NCI-H82 treated with DMSO at 0.1 percent for 48 hours (cell line): ENCODE measurements at regions not wholly inside any gene's neighbourhood (a gene's known extent, or its start where the extent isn't known, plus 50 kb on each side); places are given as distances from the start of the nearest gene placed in this dataset.
"Not testable (repeated sequence)": the region's sequence is repeated elsewhere in the genome, so short reads cannot be mapped to it uniquely, and the experiment has no call there.

Experiments used
- DNase-seq: peaks from one replicate; lab custom pipeline; 2025; ENCODE audit not compliant: unreplicated experiment; lab: John Stamatoyannopoulos, UW

DNA sequence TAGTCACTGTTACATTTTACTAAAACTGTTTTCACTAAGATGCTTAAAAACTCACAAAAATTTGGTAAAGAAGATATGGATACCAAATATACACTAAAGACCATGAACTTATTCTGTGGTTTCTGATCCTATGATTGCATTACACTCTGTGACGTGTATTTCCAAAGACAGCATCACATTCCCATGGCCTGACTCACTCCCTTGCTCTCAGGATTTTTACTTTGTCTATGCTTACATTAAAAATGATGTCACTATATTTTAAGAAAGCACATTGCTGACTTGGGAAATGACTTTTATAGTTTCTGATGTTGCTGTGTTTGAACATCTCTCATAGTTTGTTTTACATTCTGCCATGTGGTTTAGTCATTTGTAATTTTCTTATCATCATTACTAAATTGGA, 327.9 kb upstream of the MAGEB18 start:
- no peak for DNase-seq

DNA sequence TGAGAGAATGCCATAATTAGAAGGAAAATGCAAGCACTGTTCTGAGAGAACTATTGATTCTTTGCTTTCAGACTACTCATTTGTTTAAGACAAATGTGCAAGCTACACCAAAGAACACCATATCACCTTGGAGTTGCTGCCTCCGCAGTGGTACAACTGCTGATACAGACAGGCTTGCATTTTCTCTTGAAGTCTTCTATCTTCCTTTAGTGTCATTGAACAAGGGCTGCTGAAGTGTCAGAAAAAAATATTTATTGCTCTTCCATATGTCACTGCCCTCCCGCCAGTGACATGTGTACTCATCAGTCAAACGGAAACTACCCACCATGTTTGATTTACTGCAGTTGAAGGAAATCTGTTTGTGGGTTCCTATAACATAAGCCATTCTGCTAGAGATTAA, 318.3 kb upstream of the MAGEB18 start:
- no peak for DNase-seq

DNA sequence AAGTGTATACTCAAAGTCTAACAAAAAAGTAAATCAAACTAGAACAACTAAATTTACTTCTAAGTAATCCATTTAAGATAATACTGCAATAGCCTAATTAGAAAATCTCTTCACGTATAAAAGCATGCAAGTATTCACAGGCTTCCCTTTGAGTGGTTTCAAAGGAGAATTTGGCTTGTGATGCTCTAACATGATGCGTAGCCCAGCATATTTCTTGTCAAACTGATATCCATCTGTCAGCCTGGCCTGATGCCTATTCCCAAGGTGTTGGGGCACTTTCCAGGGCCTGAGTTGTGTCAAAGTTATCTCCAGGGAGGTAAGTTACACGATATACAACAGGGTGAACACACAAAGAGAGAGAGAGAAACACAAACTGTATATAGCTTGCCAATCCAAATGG, 287.0 kb upstream of the MAGEB18 start:
- DNase-seq: no peak

DNA sequence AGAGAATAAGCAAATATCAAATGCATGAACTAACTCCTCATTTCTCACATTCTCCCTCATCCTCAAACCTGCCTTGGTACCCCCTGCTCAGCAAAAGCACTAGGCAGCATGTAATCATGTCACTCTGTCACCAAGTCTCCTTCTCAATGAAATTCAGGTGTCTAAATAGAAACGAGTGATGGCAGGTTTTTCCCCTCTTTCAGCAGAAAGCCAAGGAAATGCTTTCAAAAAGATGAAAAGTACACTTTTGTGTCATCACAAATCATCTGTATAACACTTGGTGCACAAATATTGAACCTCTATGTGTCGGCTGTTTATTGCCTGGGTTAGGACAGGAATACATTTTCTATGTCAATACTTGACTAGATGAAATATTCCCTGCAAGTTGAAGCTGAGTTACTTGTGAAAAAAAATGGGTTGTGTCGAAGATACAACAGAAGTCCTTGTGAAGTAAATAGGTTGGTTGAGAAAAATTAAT, 285.1 kb upstream of the MAGEB18 start:
- DNase-seq: no peak

DNA sequence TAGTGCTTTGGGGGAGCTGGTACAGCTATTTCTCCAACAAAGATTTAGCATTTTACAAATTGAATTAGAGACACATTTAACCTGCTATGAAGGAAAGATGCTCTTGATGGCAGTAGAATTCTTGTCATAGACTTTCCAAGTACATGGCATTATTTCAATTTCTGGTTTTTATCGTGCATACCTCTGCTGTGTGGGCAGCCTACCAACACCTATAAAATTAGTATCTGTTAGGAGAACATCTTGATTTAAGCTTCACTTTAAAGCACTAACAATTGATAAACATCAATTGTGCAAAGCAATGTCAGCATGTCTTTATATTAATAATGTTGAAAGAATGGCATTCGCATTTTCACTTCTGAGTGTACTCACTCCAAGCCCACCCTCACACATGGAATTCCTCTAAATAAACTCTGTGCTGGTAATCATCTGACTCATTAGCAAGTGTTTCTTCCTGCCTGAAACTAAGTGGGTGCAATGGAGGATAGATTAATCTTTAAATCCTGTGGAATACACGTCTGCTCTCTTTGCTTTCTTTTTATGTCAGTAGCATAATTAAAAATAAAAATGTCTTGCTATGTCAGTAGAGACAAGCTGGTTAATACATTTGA, 279.8 kb upstream of the MAGEB18 start:
- DNase-seq: no peak

DNA sequence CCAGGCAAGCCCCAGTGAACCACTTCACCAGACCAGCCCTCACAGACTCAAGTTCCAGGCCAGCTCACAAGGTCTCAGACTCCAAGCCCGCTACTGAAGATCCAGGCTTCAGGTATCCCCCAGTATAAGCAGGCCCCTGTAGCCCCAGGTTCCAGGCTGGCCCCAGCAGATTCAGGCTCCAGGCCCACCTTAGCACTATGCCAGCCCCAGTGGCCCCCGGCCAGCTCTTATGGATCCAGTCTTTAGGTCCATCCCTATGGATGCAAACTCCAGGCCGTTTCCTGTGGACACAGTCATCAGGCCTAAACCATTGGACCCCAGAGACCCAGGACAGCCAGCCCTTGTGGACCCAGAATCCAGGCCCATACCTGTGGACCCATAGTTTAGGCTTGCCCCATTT, 277.8 kb upstream of the MAGEB18 start:
- DNase-seq: no peak

DNA sequence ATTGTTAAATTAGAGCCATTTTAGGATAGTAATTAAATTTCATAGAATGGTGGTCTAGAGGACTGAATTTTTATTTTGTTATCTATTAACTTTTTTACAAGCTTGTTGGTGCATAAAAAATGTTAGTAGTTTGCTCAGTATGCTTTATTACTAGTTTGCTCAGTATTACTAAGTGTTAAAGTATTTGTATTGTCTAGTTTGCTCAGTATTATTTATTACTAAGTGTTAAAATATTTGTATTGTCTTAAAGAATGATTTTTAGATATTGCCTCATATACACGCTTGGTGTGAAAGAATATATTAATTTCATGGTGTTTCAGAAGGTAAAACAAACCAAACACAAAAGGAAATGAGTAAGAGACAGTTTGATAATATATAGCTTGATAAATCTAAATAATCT, 268.4 kb upstream of the MAGEB18 start:
- no peak for DNase-seq

DNA sequence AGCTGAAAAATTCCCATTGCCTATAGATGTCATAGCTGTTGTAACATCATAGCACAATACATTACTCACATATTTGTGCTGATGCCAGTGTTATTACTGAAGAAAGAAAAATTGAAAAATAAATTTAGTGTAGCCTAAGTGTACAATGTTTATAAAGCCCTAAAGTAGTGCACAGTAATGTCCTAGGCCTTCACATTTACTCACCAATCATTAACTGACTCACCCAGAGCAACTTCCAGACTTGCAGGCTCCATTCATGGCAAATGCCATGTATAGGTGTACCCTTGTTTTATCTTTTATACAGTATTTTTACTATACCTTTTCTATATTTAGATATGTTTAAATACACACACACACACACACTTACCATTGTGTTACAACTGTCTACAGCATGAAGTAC, 265.4 kb upstream of the MAGEB18 start:
- DNase-seq: no peak

DNA sequence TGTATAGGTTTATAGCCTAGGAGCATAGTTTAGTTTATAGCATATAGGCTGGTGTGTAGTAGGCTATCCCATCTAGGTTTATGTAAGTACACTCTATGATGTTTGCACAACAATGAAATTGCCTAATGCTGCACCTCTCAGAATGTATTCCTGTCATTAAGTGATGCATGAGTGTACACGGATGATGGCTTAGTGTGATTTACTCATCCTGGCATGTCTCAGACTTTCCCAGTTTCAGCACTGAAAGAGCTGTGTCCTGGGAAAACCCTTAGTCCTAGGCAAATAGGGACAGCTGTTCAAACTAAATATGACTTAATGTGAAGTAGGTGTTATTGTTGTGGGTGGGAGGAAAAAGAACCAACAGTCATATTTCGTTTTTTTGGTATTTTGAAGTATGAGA, 264.9 kb upstream of the MAGEB18 start:
- no peak for DNase-seq

DNA sequence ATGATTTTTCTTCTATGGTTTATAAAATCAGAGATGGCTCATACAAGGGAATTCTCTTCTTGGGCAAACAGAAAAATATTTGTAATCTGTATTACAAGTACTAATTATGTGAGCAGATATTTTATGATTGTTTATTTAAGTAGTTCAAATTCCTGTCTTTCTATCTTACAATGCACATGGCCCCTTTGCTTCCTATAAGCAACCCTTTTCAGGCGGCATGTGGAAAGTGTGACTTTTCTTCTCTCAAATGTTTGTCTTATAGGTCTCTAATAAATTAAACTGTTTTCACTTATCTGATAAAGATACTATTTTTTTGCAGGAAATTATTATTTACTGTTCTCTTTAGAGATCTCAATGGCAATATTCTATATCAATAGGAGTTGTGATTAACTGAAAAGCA, 259.3 kb upstream of the MAGEB18 start:
- no peak for DNase-seq

DNA sequence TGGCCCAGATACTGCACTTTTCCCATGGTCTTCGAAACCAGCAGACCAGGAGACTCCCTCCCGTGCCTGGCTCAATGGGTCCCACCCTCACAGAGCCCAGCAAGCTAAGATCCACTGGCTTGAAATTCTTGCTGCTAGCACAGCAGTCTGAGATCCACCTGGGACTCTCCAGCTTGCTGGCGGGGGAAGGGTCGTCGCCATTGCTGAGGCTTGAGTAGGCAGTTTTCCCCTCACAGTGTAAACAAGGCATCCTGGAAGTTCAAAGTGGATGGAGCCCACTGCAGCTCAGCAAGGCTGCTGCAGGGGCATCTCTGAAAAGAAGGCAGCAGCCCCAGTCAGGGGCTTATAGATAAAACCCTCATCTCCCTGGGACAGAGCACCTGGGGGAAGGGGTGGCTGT, 255.6 kb upstream of the MAGEB18 start:
- DNase-seq: not testable (repeated sequence)

DNA sequence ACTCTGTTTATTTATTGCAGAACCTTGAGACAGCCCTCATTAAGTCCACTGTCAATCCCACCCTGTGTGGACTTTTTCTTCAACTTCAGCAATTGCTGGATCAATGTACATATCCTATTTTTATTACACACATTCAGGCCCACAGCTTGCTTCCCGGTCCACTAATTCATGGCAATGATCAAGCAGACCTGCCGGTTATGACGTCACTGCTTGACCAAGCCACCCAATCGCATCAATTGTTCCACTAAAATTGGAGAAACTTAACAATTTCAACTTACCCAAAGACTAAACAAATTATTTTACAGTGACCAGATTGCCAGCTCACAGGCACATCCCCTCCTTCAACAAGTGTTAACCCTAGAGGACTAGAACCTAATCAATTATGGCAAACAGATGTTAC, 240.4 kb upstream of the MAGEB18 start:
- DNase-seq: no peak

DNA sequence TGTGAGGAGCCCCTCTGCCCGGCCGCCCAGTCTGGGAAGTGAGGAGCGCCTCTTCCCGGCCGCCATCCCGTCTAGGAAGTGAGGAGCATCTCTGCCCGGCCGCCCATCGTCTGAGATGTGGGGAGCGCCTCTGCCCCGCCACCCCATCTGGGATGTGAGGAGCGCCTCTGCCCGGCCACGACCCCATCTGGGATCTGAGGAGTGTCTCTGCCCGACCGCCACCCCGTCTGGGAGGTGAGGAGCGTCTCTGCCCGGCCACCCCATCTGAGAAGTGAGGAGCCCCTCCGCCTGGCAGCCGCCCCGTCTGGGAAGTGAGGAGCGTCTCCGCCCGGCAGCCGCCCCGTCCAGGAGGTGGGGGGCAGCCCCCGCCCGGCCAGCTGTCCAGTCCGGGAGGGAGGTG, 232.4 kb upstream of the MAGEB18 start:
- not testable (repeated sequence) for DNase-seq

DNA sequence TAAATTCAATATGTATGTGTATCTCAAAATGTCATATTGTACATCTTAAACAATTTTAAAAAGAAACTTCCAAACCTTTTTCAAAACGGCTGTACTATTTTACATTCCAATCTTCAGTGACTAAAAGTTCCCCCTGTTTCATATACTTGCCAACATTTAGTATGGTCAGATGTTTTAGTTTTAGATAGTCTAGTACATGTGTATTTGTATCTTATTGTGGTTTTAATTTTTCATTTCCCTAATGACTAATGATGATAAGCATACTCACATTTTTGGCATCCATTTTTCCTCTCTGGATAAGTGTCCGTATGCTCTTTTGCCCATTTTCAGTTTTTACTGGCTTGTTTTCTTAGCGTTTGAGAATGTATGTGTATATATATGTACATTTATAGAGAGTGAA, 212.2 kb upstream of the MAGEB18 start:
- DNase-seq: no peak

DNA sequence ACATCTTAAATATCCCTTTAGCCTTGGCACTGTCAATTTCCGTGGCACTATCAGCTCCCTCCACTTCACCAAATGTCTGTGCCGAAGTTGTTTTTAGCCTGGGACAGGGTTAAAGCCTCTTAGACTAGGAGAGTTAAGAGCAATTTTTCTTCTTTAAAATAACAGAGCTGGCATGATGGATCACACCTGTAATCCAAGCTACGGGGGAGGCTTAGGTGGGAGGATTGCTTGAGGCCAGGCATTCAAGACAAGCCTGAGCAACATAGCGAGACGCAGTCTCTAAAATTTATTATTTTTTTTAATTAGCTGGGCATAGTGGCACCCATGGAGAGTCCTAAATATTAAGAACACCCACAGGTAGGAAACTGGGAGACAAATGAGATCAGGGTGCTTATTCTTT, 209.8 kb upstream of the MAGEB18 start:
- no peak for DNase-seq

DNA sequence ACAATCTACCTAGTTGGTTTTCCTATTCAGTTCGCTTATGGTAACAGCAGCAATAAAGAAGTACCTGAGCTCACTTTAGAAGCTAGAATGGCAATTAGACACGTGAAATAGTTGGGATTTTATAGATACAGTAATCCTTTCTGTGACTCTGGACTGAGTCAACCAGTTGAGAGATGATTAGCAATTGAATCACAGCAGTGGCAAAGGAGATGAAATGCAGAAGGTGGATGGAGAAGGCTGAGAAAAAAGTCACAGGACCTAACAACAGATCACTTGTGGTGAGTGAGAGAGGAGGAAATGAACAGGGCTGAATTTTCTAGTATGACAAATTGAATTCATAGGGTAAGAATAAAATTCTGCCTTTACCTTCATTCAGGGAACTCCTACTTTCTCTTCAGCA, 197.1 kb upstream of the MAGEB18 start:
- DNase-seq: no peak

DNA sequence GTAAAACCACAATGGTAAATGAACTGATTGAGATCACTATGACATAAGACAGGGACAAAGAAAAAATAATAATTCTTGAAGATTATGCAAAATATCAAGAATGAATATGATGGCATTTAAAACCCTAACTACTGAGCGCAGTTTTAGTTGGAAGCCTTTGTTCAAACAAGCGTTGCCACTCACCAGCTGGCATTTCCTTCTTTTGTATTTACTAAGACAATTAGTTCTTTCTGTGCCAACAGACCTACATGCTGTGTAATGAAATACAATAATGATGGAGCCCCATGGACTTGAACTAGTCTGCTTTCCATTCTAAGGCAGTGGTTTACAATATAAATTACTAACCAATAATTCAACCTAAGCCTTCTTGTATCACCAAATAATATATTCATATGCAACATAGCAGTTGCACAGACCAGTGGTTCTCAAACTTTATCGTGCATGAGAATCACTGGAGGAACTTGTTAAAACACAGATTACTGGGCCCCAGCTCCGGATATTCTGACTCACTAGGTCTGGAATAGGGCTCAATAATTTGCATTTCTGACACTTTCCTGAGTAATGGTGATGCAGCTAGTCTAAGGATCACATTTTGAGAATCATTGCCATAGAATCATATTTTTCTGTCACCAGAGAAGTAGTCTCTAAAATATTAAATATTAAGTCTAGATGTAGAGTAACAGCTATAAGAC, 196.4 kb upstream of the MAGEB18 start:
- DNase-seq: no peak

DNA sequence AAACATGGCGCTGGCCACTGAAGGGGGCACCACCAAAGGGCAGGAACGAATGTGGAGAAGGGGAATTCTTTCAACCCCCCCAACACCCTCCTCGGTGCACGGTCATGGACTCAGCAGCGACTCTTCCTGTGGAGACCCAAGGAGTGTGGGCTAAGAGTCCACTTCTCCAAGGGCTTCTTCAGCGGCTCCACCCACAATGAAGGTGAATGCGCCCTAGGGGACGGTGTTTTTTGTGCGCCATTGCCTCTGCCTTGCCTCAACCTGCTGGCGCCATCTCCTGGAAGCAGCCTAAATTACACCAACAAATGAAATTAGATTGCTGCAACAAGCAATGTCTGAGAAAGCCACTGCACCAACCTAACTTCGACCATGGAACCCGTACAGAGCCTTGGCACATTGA, 169.2 kb upstream of the MAGEB18 start:
- no peak for DNase-seq

DNA sequence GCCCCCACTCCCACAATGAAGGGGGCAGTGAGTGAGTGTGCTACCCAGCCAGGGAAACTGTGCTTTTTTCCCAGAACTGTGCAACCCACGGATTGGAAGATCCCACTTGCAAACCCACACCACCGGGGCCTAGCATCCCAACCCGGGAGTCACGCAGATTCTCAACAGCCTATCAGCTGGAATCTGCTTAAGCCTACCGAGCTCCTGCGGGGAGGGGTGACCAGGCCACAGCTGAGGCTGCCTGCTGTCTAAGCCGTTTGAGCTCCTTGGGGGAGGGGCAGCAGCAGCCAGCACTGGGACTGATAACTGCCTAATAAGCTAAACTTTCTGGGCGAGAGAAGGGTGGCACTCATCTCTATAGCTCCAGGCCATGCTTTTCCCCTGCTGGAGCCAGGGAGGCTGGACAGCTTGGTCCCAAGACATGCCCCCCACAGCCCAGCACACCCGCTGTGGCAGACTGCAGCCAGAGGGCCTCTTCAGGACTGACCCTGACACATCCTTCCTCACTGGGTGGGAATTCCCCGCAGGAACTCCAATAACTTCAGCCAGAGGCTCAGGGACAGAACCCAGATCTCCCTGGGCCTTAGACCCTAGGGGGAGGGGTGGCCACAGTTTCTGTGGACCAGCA, 161.3 kb upstream of the MAGEB18 start:
- DNase-seq: peak; percentile 65

DNA sequence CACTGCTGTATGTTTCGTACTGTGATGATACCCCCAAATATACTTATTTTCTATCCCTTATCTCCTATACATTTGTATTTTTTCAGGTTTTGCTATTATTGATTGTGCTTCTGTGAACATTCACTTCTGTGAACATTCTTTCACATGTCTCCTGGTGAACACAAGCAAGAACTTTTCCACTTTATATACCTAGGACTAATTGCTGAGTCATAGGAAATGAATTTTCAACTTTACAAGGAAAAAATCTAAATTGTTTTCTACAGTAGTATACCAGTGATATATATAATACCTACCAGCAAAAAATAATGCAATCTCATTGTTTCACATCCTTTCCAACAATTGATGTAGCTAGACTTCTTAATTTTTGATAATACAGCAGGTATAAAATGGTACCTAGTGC, 139.5 kb upstream of the MAGEB18 start:
- DNase-seq: no peak

DNA sequence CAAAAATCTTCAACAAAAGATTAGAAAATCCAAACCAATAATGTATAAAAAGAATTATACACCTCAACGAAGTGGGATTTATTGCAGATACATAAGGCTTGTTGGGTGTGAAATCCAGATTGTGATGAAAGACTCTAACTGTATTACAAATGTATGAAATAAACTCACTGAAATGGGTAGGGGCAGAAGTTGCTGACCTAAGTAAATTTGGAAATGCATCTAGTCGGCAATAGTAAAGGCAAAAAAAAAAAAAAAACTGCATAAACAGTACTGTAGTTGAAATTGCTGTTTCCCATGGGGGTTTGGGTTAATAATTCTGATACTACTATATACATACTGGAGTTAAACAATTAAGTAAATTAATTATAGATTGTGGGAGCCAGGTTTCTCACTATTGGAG, 130.7 kb upstream of the MAGEB18 start:
- DNase-seq: no peak

DNA sequence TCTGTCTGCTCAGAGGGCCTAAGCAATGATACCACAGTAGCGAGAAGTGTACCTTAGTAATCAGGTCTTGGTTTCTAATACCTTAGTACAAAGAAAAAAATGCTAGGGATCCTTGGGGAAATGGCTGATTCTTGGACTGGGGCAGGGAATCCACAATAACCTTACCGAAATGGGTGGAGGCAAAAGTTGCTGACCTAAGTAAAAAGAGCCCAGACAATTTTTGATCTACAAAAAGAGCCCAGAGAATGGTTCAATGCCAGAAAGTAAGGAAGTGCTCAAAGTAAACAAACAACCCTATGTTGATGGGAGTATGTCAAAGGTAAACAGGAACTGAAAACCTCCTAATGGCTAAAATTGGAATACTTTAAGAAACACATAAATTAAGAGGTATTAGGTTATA, 130.1 kb upstream of the MAGEB18 start:
- no peak for DNase-seq

DNA sequence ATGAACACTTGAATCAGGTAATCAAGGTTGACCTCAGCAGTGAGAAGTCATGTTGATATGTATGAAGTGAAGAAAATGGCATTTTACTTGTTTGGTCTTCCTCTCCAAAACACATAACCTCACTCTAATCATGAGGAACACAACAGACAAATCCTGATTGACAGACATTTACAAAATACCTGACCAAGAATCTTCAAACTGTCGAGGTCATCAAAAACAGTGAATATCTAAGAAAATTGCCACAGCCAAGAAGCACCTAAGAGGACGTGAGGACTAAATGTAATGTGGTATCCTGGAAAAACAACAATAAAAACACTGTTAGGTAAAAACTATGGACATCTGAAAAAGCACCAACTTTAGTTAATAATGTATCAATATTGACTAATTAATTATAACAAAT, 129.5 kb upstream of the MAGEB18 start:
- DNase-seq: no peak
